H1 (cell line): ENCODE measurements at regions not wholly inside any gene's neighbourhood (a gene's known extent, or its start where the extent isn't known, plus 50 kb on each side); places are given as distances from the start of the nearest gene placed in this dataset.

Experiments used
- CTCF ChIA-PET: fragments of 300-600 bp; sonication (Branson Sonifier 250); formaldehyde crosslinking; loops from one replicate; lab custom pipeline; 2021; ENCODE audit not compliant: partially characterized antibody; lab: Charles Lee
- POLR2A ChIA-PET: fragments of 300-600 bp; sonication (Branson Sonifier 250); formaldehyde crosslinking; loops from one replicate; lab custom pipeline; 2021; ENCODE audit warnings: inconsistent platforms; ENCODE audit not compliant: partially characterized antibody; lab: Charles Lee
- DNase-seq, 2 experiments: peaks; one replicate each; pipeline versions ENCODE4 v3.0.0 to v3.0.0-alpha.2; 2010 to 2022; ENCODE audit warnings: low spot score in 2 of 2, low read depth in 1 of 2, mixed read lengths in 1 of 2
- FAIRE-seq: peaks from 2 replicates; lab custom pipeline; 2011; peaks lifted over from hg19 to GRCh38; lab: Jason Lieb, UNC
- H2AFZ ChIP-seq: 2 replicates; pipeline ENCODE4 v1.8.1; 2012; ENCODE audit warnings: low read length, inconsistent platforms
- H2AK5ac ChIP-seq: 2 replicates; pipeline ENCODE4 v1.6.1; 2013; ENCODE audit warnings: low read depth, low read length
- H2BK120ac ChIP-seq: replicated peaks from 2 replicates; pipeline ENCODE3; 2013; ENCODE audit warnings: low read depth, low read length, inconsistent platforms
- H2BK12ac ChIP-seq: 2 replicates; pipeline ENCODE4 v1.6.1; 2013; ENCODE audit warnings: low read depth, low read length
- H2BK15ac ChIP-seq: 2 replicates; pipeline ENCODE4 v1.6.1; 2013; ENCODE audit warnings: low read length
- H2BK20ac ChIP-seq: 2 replicates; pipeline ENCODE4 v1.6.1; 2013; ENCODE audit warnings: low read length
- H2BK5ac ChIP-seq: 2 replicates; pipeline ENCODE4 v1.6.1; 2013; ENCODE audit warnings: low read depth, low read length
- H3K14ac ChIP-seq: 2 replicates; pipeline ENCODE4 v1.6.1; 2013; ENCODE audit warnings: inconsistent platforms; ENCODE audit not compliant: insufficient read length
- H3K18ac ChIP-seq: 2 replicates; pipeline ENCODE4 v1.6.1; 2013; ENCODE audit warnings: low read length; ENCODE audit errors: extremely low read depth
- H3K23ac ChIP-seq: 2 replicates; pipeline ENCODE4 v1.6.1; 2013; ENCODE audit warnings: inconsistent platforms; ENCODE audit not compliant: insufficient read length
- H3K23me2 ChIP-seq: 2 replicates; pipeline ENCODE4 v1.6.1; 2013; ENCODE audit warnings: low read depth, low read length
- H3K27ac ChIP-seq: 2 replicates; pipeline ENCODE4 v1.6.1; 2011; ENCODE audit warnings: low read depth, low read length, inconsistent platforms
- H3K27me3 ChIP-seq, 4 experiments: replicated peaks in 1 of 4; 1 replicate in 1 of 4; 2 replicates in 3 of 4; pipeline versions ENCODE4 v1.6.1 to v1.8.1; 2011 to 2013; ENCODE audit warnings: low read length in 3 of 4, mild to moderate bottlenecking in 3 of 4, inconsistent platforms in 2 of 4, mixed read lengths in 2 of 4, moderate library complexity in 1 of 4; ENCODE audit not compliant: control insufficient read depth in 3 of 4, insufficient read depth in 3 of 4; ENCODE audit errors: extremely low read depth in 1 of 4
- H3K36me3 ChIP-seq, 4 experiments: 2 replicates each; pipeline versions ENCODE4 v1.6.1 to v1.8.1; 2011 to 2013; ENCODE audit warnings: mild to moderate bottlenecking in 4 of 4, low read length in 3 of 4, moderate library complexity in 2 of 4, control low read depth in 1 of 4, inconsistent platforms in 1 of 4; ENCODE audit not compliant: insufficient read depth in 4 of 4, control insufficient read depth in 2 of 4
- H3K4ac ChIP-seq: replicated peaks from 2 replicates; pipeline ENCODE3; 2013; ENCODE audit warnings: low read length, low read depth, mixed read lengths, inconsistent platforms; ENCODE audit not compliant: insufficient read length
- H3K4me1 ChIP-seq, 4 experiments: replicated peaks in 1 of 4; 1 replicate in 1 of 4; 2 replicates in 3 of 4; pipeline versions ENCODE4 v1.6.1 to v1.8.1; 2011 to 2013; ENCODE audit warnings: low read length in 3 of 4, inconsistent platforms in 2 of 4, mixed read lengths in 1 of 4; ENCODE audit not compliant: insufficient read depth in 4 of 4, control insufficient read depth in 3 of 4
- H3K4me2 ChIP-seq, 2 experiments: 2 replicates each; pipeline versions ENCODE4 v1.6.1 to v1.8.1; 2011 to 2013; ENCODE audit warnings: low read depth in 2 of 2, low read length in 2 of 2, control low read depth in 1 of 2, inconsistent platforms in 1 of 2, mild to moderate bottlenecking in 1 of 2; ENCODE audit not compliant: insufficient read depth in 1 of 2
- H3K4me3 ChIP-seq, 4 experiments: fragments of 200-600, 300-600 bp in 1 of 4; sonication (generic), shearing (Covaris generic), sonication (Bioruptor Twin) in 1 of 4; 2 replicates each; pipeline versions ENCODE4 v1.5.1 to v1.8.1; 2011 to 2016; ENCODE audit warnings: low read length in 4 of 4, low read depth in 3 of 4, control low read depth in 2 of 4, inconsistent platforms in 2 of 4, mild to moderate bottlenecking in 2 of 4, mixed read lengths in 1 of 4, moderate library complexity in 1 of 4; ENCODE audit not compliant: insufficient read depth in 2 of 4; ENCODE audit errors: extremely low read depth in 1 of 4
- H3K56ac ChIP-seq: replicated peaks from 2 replicates; pipeline ENCODE3; 2013; ENCODE audit warnings: low read depth, mild to moderate bottlenecking, mixed read lengths, low read length, inconsistent platforms; ENCODE audit not compliant: insufficient read length
- H3K79me1 ChIP-seq: 2 replicates; pipeline ENCODE4 v1.6.1; 2013; ENCODE audit warnings: low read depth, low read length, control low read depth
- H3K79me2 ChIP-seq, 2 experiments: 2 replicates each; pipeline versions ENCODE4 v1.6.1 to v1.8.1; 2012 to 2013; ENCODE audit warnings: low read length in 2 of 2, mild to moderate bottlenecking in 2 of 2, inconsistent platforms in 1 of 2; ENCODE audit not compliant: insufficient read depth in 2 of 2, control insufficient read depth in 1 of 2
- H3K9ac ChIP-seq, 4 experiments: replicated peaks in 1 of 4; 1 replicate in 1 of 4; 2 replicates in 3 of 4; pipeline versions ENCODE4 v1.6.1 to v1.8.1; 2011 to 2013; ENCODE audit warnings: low read depth in 3 of 4, low read length in 3 of 4, control low read depth in 2 of 4, mild to moderate bottlenecking in 2 of 4, moderate library complexity in 2 of 4, inconsistent platforms in 1 of 4; ENCODE audit errors: extremely low read depth in 1 of 4
- H3K9me3 ChIP-seq, 2 experiments: 2 replicates each; pipeline versions ENCODE4 v1.6.1 to v1.8.1; 2012 to 2013; ENCODE audit warnings: mild to moderate bottlenecking in 2 of 2, moderate library complexity in 2 of 2, control low read depth in 1 of 2, inconsistent platforms in 1 of 2, low read depth in 1 of 2, low read length in 1 of 2, mixed read lengths in 1 of 2; ENCODE audit not compliant: insufficient read depth in 2 of 2
- H4K20me1 ChIP-seq, 2 experiments: replicated peaks in 1 of 2; 2 replicates each; pipeline versions ENCODE3 to v1.8.1; 2011 to 2013; ENCODE audit warnings: inconsistent platforms in 2 of 2, low read length in 2 of 2, mild to moderate bottlenecking in 1 of 2; ENCODE audit not compliant: insufficient read depth in 2 of 2, control insufficient read depth in 1 of 2
- H4K5ac ChIP-seq: 2 replicates; pipeline ENCODE4 v1.6.1; 2013; ENCODE audit warnings: low read length, low read depth, mixed read lengths, inconsistent platforms; ENCODE audit not compliant: insufficient read length
- H4K8ac ChIP-seq: 2 replicates; pipeline ENCODE4 v1.8.0; 2013; ENCODE audit warnings: mild to moderate bottlenecking, moderate library complexity, low read length, inconsistent platforms; ENCODE audit not compliant: insufficient read depth; ENCODE audit errors: extremely low read depth
- H4K91ac ChIP-seq: replicated peaks from 2 replicates; pipeline ENCODE3; 2013; ENCODE audit warnings: low read length, mixed read lengths, inconsistent platforms; ENCODE audit not compliant: insufficient read length
- BRCA1 ChIP-seq: IDR thresholded peaks from 2 replicates; pipeline ENCODE4 v1.6.1; 2012; ENCODE audit warnings: low read depth, low read length, improper control_type of control experiment
- WGBS, 2 experiments: shearing (Covaris generic) in 1 of 2; methylation state at CpG; one replicate each; pipeline versions ENCODE4 v1.1.6 to v1.1.7; 2013 to 2015; ENCODE audit warnings: low lambda C conversion rate in 2 of 2, mixed read lengths in 2 of 2, inconsistent platforms in 1 of 2, low coverage in 1 of 2, missing lambda C conversion rate in 1 of 2; ENCODE audit not compliant: insufficient replicate concordance in 2 of 2, insufficient coverage in 1 of 2, insufficient read length in 1 of 2; ENCODE audit errors: extremely low coverage in 1 of 2, missing lambda C conversion rate in 1 of 2; 5-methylcytosine and 5-hydroxymethylcytosine counted together

DNA sequence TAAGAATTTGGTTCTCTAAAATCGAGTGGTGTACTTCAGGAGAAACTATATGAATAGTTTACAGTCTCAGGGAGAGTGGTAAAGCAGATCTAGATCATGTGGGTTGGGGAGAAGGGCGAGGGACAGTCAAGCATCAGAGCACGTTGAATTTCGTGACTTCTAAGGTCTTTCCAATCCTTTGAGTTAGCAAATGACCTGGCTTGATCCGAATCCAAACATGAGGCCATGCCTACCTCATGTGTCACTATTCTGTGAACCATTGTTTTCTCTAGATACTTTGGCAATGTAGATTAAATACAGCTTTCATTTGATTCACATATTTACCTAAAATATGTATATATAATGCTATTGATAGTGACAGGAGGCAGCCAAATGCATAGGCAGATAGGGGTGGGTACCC, 674.9 kb downstream of the NYAP2 start:
- Histone ChIP-seq H3K27ac (no peak overlapping the region), H3K23me2 (no peaks in the 10 kb centered on the region), H3K18ac (no peak overlapping the region), H3K79me1 (no peaks in the 10 kb centered on the region), H3K4me2 (no peak overlapping the region), H4K5ac (no peak overlapping the region), H3K27me3 (no peaks in the 10 kb centered on the region), H2BK120ac (no peak overlapping the region), H3K56ac (no peak overlapping the region), H3K79me2 (no peaks in the 10 kb centered on the region), H2BK15ac (no peak overlapping the region), H2BK20ac (no peak overlapping the region), H3K9ac (no peak overlapping the region), H2AFZ (no peak overlapping the region), H3K36me3 (no peaks in the 10 kb centered on the region), H3K14ac (no peak overlapping the region), H3K23ac (no peak overlapping the region), H2AK5ac (no peak overlapping the region), H2BK5ac (no peak overlapping the region), H4K20me1 (no peaks in the 10 kb centered on the region), H2BK12ac (no peak overlapping the region), H3K4ac (no peak overlapping the region), H3K4me1 (no peaks in the 10 kb centered on the region), H4K8ac (no peak overlapping the region), H3K9me3 (no peaks in the 10 kb centered on the region), H3K4me3 (no peak overlapping the region), H4K91ac (no peak overlapping the region)
- ChIA-PET CTCF (no interaction called here), POLR2A (no interaction called here)
- DNase-seq (no peak), FAIRE-seq (no peak)
- 89% methylated on average over 5 of the region's 5 CpGs; no CpG with 5 or more reads in 1 of the 2 experiments for WGBS, 2 experiments
- TF ChIP-seq BRCA1: no peak
